HG03095 (cell line): ENCODE measurements at regions not wholly inside any gene's neighbourhood (a gene's known extent, or its start where the extent isn't known, plus 50 kb on each side); places are given as distances from the start of the nearest gene placed in this dataset.

Experiments
- ATAC-seq: cut with Tn5 transposase; IDR thresholded peaks from one replicate; pipeline ENCODE4 v1.9.1; 2021; ENCODE audit warnings: moderate library complexity; ENCODE audit not compliant: unreplicated experiment

DNA sequence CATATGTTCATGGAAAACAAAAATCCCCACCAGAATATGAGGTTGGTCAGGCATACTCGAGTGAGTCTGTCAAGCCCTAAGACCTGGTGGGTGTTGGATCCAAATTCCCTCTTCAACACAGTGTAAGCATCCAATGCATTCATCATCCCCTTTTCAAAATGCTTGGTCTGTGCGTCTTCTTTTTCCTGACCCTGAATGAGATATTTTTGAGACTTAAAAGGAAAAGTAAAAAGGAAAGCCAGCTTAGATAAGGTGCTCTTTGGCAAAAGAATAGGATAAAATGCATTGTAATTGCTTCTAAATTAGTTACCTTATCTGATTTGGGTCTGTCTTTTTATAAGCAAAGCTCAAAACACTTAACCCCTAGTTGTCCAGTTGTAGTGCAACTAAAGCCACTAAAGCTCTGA lies 331.5 kb downstream of the PTEN start:
- ATAC-seq: no peak

DNA sequence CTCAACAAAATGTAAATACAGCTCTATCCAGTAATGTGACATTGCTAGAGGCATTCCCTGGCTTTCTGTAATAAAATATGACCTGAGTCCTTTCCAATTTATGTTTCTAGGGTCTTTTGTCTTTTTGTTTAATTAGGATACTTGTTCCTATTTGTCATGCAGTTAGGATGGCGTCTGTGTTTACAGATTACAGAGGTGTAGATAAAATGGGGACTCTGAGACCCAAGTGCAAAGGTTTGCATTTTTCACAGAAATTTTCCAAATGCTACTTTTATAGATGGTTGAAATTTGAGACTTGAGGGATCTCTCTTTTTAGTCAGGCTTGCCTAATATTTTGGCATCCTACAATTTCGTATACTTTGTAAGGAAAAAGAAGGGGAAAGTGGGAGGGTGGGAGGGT lies 332.4 kb downstream of the PTEN start:
- ATAC-seq: no peak

DNA sequence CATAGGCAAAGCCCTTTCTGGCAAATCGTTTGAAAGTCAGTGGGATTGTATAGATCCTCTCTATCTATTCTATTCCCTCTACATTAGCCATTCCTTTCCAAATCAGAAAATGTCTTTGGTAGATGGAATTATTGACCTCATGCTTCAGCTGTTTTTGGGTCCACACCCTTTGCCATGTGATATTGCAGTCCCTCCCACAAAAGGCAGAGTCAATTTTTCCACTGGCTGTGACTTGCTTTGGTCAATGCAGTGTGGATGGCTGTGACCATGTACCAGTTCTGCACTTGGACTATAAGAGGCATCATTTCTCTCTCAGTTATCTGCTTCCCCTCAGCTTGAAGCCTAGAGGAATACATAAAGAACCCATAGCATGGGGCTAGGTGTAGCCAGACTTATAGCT lies 332.9 kb downstream of the PTEN start:
- ATAC-seq: no peak

DNA sequence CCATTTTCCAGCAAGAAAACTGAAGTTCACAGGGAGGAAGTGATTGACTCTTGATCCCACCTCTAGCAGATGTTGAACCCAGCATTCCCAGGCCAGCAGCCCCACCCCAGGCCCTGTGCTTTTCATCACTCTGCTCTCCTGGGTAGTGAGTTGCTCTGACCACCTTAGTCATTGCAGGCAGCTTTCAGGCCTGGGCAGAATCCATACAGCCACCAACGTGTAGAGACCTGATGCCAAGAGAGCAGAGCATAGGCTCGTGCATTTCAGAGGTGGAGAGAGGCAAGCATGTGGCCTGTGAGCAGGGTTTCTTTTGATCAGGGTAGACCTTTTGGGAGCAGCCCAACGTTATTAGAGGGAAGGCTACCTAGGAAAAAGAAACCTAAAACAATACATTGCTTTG lies 334.6 kb downstream of the PTEN start:
- ATAC-seq: no peak

DNA sequence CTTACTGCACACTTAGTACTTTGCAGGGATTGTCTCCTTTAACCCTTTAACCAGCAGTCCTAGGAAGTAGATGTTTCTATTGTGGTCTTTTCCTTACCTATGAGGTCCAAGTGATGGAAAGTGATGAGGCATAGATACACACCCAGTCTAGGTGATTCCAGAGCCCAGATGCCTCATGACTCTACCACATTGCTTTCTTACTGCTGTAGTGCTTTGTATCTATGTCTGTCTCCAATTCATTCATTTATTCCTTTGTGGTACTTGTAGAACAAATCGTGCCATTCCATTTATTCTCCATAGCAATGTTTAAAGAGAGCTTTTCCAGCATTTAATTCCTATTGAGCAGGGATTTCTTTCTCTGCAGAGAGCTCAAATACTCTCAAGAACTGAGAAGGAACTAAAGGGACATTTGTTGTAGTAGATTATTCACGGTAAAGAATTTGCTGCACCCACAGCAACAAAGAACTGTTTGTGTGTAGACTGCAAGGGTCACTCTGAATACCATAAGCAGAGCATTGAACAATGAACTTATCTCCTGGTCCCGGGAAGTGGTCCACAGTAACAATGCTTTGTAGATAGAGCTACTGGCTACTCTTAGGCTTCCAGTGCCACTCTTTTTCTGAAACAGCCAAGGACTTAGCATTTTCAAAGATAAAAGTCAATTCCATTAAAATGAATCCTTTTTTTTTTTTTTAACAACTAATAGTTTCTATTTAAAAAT lies 337.0 kb downstream of the PTEN start:
- ATAC-seq: no peak

- no peak for ATAC-seq
Measured at GRCh38 chr10:88205842-88206446, 342.5 kb downstream of the PTEN start.

GRCh38 chr10:88207121-88207546 lies 343.7 kb downstream of the PTEN start:
- no peak for ATAC-seq

DNA sequence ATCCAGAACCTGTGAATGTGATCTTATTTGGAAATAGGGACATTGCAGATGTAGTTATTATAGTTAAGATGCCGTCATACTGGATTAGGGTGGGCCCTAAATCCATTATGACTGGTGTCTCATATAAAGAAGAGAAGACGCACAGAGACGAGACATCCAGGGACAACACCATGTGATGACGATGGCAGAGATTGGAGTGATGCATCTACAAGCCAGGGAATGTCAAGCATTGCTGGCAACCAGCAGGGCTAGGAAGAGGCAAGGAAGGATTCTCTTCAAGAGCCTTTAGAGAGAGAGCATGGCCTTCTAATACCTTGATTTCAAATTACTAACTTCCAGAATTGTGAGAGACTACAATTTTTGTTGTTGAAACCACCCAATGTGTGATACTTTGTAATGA lies 345.8 kb downstream of the PTEN start:
- no peak for ATAC-seq

DNA sequence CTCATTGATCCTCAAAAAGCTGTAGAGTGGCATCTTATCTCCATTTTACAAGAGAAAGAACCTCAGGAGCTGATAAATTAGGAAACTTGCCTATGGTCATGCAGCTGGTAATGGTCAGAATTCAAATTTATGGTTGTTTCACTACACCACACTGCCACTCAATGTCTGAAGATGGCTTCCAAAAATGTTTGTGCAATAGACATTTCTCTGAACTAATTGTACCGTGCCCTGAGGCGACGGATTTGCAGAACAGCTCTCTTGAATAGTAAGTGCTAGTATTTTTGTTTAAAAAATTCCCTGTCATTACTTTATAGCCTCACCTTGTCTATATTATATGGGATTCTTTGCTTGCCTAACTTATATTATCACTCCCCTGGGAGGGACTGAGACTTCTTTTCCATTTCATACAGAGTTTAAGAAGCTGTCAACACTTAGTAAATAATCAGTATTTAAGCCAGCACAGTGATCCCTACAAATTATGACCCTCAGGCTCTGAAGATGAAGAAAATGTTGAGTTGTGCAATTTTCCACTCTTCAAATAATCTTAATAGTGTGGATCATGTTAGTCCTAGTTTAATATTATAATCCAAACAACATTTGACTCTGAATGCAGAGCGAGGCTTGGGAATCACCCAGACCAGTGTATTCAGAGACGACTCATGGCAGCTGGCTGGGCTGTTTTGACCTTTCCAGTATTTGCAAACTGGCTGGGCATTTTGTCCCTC lies 346.6 kb downstream of the PTEN start:
- no peak for ATAC-seq

GRCh38 chr10:88211230-88211629 lies 347.8 kb downstream of the PTEN start:
- ATAC-seq: no peak

DNA sequence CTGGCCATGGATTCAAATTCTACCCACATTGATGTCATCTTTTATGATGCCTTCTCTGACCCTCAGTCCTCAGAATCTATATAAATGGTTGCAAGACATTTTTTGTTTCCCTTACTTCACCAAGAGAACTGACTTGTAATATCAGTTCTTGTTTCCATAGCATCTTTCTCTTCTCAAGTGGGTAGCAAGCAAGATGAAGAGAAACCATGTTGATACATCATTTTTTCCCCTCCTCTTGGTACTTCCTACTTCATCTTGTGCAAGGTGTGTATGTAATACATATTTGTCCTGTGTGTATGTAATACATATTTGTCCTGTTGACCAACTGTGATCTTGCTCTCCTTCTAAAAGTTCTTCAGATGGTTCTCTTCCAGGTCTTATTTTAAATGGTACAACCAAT lies 348.6 kb downstream of the PTEN start:
- no peak for ATAC-seq

DNA sequence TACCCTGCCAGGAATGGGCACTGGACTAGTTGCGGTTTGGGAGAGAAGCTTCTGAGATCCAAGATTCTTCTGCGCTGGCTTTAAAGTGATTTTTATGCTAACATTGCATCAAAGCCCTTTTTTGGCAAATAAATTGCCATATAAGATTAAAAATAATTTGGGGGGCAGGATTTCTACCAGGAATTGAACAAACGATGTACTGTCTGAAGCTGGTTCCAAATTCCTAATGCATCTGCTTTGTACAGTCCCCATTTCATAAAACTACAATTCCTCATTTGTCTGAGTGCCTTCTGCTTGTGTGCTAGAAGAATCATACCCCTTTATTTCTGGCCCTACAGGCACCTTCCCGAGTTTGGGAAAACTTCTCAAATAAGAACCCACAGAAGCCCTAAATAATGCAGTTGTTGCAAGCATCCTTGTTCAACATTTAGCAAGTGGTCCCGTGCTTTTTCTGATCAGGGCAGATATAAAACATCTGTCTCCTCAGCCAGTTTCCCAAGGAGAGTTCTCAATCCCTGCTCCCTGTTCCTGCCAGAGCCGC lies 349.7 kb downstream of the PTEN start:
- no peak for ATAC-seq

- no peak for ATAC-seq
Measured at GRCh38 chr10:88216976-88217375, 353.6 kb downstream of the PTEN start.

GRCh38 chr10:88218362-88218761 lies 354.9 kb downstream of the PTEN start:
- ATAC-seq: no peak

GRCh38 chr10:88219753-88220152 lies 356.3 kb downstream of the PTEN start:
- ATAC-seq: no peak

DNA sequence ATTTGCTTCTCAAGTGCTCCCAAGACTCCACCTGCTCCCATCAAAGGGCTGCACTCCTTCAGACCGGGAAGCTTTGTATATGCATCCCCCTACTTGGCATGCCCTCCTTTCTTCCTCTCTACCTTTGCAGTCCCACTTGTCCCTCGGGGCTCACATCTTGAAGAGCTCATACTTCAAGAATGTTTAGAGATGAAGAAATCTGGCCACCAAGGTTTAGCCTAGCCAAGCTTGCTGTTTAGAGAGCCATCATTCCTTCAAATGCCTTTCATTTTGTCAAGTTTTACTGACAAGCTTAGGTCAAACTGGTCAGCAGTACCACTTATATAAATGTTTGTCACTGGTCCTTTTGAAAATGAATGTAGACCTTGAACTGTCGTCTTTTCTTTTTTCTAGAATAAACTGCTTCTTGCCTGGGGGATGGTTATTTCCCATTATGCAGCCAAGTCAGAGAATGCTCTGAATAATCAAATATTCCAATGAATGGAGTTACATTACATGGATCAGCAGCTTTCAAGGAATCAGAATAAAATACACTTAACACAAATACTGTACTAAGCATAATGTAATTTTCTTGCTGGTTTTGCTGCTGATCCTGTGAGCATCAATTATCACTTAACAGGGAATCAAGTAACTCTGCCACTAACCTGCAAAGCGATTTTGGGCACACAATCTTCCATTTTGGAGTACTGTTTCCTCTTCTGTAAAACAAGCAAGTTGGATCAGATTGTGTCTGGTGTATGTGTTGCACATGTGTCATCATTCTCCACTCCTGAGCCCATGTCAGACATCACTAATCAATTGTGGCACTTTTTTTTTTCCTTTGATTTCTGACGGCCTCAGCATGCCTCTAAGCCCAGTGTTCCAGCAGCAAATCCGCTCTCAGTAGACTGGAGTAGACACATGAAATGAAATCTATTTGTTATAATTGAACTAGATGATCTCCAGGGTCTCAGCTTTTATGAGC lies 357.9 kb downstream of the PTEN start:
- ATAC-seq: no peak

DNA sequence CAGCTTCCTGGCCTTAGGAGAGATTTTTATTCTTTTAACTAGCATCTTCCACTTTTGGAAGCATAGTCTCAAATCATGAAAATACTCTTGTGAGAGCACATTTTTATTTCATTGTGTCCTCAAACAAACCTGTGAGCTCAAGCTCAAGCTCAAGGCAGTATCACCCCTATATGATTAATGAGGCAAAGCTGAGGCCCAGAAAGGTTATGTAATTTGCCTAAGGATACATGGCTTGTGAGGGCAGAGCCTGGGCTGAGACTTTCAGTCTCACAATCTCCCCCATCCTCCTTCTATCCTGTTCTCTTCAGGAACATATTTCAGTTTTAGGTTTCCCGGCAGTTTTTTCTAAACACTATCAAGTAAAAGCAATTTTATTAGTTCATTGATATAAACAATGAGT lies 359.5 kb downstream of the PTEN start:
- ATAC-seq: no peak
